DMS79 treated with DMSO at 0.1 percent for 48 hours (cell line): ENCODE measurements at regions not wholly inside any gene's neighbourhood (a gene's known extent, or its start where the extent isn't known, plus 50 kb on each side); places are given as distances from the start of the nearest gene placed in this dataset.

Experiments
- DNase-seq: peaks from one replicate; lab custom pipeline; 2025; lab: John Stamatoyannopoulos, UW

DNA sequence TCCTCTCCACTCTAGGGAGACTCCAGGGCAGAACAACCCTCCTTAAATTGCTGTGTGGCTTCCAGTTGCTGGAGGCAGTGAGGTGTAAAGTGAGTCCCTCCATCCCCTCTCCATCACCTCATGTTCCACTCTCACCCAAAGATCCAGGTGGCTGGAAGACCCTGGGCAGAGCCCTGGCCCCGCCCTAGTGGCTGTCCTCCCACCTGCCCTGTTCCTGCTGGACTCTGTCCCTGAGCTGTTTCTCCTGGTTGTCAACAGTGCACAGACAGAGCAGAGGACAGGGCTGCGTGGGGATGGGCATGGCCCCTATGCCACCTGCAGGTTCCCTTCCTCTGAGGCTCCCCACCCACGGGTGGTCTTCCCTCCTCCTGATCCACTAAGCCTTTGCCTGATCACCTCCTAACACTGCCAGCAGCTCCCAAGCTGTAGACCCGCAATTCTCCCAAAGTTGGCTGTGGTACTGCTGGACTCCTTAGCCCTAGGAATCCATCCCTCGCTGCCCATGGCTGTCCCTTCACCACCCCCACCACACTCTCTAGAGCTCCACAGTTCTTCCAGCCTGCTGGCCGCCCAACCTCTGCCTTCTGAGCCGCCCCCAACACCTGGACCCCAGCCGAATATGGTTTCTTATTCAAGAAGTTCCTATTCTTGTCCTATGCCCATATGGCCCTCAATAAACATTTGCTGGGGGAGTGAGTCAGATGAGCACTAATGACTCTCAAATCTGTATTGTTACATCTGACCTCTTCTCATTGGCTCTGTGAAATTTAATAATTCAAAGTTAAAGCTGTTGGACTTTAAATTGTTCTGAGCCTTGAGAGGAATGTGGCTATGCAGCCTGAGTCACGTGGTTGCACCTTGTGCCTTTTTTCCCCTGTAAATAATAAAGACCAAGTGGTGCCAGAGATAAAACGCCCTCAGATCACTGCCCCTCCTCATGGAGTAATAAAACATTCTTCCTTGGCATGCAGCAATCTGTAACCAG lies 260.0 kb upstream of the HS6ST1 start:
- DNase-seq: no peak

DNA sequence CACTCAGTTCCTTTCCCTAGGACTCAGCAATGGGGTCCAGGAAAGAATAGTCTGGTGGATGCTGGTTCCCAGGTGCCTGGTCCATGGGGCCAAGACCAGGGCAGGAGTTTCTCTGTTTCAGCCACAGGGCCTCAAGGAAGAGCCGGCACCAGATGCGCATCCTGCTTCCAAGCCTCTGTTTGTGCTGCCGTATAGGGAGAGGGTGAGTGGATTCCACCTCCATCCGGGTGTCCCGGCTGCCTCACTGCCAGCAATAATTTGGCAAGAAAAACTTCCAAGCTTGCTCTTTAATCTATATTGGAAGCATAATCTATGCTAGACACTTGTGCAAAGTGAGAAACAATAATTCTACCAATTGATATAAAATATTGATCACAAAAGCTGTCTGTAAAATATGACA lies 261.2 kb upstream of the HS6ST1 start:
- DNase-seq: no peak

DNA sequence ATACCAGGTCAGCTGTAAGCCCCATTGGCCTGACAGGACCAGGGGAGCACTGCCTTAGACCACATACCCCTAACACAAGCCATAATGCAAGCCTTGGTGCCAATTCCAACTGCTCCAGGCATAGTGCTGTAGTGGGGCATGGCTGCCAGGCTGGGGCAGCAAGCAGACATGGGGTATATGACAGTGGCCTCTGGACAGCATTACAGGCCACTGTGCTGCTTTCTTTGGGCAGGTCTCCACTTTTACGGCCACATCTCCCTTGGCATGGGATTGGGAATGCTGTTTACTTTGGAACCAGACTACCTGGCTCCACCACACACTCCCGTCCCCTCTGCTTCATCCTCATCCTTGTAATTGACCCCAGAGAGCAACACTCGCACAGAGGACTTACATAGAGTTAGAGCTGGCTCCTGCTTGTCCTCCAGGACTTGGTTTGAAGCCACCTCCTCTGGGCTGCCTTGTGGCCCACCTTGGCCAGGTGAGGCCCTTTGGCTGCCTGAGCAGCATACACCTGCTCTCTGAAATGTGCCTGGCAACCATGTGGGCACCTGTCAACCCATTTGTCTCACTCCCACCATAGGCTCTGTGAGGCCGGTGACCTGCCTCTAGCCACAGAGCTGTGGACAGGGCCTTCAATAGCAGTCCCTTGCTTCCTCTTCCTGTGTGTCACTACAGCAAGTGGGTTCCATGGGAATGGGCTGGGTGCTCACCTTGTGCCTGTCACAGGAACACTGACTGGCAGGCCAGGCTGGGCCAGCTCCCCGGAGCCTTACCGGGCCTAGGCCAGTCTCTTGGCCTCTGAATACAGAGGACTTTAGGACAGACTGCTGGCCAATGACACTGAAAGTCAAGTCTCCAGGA lies 262.6 kb upstream of the HS6ST1 start:
- no peak for DNase-seq

DNA sequence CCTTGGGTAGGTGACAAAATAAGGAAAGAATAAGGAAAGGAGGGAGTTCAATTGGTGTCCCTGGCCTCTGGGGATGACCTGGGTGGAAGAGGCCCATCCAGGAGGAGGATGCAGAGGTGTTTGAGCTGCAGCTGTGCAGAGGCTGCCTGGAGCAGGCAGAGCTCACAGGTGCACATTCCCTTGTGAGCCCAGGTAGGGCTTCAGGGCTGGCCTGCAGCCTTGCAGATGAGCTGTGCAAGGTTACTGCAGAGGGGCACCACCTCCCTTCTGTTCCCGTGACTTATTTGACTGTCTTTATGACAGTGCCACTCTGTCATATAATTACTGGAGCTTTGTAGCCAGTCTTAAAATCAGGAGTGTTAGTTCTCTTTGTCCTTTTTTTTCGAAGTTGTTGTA lies 263.2 kb upstream of the HS6ST1 start:
- DNase-seq: no peak

DNA sequence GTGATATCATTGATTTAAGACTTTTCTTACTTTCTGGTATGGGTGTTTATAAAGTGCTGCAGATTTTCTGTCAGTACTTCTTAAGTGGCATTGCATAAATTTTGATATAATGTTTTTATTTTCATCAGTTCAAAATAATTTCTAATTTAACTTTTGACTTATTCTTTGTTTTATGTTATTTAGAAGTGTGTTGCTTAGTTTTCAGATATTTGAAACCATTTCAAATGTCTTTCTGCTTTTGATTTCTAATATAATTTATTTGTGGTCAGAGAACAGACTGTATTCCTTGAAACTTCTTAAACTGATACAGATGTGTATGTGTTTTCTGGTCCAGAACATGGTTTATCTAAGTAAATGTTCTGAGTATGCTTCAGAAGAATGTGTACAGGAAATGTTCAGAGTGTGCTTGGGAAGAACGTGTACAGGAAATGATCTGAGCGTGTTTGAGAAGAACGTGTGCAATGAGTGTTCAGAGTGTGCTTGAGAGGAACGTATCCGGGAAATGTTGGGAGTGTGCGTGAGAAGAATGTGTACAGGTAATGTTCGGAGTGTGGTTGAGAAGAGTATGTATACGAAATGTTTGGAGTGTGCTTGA lies 265.7 kb upstream of the HS6ST1 start:
- no peak for DNase-seq

DNA sequence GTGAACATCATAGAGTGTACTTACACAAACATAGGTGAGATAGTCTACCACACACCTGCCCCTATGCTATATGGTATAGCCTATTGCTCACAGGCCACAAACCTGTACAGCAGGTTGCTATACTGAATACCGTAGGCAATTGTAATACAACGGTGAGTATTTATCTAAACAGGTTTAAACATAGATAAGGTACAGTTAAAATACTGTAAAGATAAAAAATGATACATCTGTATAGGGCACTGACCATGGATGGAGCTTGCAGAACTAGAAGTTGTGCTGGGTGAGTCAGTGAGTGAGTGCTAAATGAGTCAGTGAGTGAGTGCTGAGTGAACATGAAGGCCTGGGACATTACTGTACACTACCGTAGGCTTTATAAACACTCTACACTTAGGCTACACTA lies 267.0 kb upstream of the HS6ST1 start:
- no peak for DNase-seq

DNA sequence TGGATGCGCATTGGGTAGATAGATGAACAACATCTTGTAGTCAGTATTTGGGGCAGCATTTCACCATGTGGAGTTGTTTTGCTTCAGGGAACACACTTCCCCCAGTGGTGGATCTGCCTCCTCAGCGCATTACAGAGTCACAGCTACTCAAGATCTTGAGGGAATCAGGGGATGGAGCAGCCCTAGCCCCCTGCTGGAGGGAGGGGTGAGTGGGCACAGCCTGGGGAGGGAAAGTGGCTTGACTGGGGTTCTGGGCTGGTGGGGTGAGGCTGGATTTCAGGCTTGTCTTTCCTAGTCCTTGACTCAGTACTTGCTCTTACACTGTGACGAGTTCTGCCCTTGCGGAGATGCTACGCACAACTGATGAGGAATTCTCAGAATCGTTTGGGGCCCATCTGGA lies 271.0 kb upstream of the HS6ST1 start:
- no peak for DNase-seq

DNA sequence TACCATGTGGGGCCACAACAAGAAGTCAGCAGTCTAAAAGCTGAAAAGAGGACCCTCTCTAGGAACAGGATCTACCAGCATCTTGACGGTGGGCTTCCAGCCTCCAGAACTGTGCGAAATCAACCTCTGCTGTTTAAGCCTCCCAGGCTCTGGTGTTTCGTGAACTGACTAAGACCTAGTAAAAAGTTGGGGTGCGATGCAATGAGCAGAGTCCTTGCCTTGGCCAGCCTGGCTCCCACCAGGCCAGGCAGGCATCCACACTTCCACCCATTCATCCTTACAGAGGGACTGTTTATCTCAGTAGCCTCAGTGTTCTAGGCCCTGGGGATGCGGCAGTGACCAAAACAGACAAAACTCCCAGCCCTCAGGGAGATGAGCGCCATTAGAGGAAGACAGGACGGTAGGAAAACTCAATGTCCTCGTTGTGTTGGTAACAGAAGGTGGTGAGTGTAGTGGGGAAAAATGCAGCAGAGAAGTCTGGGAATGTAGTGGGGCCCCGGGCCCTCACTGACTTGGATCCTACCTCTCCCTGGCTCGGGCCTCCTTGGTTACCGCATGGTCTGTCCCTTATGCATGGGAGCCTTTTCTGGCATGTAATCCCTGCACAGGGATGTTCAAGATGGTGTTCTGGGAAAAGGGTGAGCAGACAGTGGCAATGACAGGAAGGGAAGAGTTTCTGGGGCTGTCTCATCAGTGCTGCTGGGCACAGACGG lies 271.8 kb upstream of the HS6ST1 start:
- no peak for DNase-seq

DNA sequence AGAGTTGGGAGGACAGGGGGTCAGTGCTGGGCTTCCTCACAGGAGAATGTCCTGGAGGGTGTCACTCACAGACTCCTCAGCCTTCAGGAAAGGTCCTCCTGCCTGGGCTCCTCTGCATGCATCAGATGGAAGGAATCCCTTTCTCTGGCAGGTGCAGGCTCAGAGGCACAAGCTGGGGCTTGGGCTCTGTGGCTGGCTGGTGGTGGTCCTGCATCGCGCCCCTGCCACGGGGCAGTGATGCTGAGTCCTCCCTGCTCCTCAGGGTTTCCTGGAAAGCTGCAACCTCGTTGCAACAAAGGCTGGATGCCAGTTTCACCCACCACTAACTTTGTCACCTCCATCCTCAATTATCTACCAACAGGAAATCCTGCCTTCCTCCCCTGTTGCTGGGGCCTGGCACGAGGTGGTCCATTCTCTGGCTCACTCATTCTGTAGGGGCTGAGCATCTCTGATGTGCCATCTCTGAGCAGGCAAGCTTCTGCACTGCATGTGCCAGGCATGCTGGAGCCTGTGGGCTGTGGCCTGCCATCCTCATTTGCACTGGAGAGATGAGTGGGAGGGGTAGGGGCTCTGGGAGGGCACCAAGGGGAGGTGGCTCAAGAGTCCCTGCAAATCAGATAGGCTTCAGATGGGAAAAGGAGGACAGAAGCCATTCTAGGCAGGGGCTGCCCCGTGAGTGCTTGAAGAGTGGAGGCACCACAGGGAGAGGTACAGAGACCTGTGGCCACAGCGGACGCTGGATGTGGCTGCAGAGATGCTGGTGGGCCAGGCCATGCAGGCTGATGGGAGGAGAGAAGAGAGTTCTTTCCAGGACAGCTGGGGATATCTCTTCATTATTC lies 272.6 kb upstream of the HS6ST1 start:
- DNase-seq: no peak

DNA sequence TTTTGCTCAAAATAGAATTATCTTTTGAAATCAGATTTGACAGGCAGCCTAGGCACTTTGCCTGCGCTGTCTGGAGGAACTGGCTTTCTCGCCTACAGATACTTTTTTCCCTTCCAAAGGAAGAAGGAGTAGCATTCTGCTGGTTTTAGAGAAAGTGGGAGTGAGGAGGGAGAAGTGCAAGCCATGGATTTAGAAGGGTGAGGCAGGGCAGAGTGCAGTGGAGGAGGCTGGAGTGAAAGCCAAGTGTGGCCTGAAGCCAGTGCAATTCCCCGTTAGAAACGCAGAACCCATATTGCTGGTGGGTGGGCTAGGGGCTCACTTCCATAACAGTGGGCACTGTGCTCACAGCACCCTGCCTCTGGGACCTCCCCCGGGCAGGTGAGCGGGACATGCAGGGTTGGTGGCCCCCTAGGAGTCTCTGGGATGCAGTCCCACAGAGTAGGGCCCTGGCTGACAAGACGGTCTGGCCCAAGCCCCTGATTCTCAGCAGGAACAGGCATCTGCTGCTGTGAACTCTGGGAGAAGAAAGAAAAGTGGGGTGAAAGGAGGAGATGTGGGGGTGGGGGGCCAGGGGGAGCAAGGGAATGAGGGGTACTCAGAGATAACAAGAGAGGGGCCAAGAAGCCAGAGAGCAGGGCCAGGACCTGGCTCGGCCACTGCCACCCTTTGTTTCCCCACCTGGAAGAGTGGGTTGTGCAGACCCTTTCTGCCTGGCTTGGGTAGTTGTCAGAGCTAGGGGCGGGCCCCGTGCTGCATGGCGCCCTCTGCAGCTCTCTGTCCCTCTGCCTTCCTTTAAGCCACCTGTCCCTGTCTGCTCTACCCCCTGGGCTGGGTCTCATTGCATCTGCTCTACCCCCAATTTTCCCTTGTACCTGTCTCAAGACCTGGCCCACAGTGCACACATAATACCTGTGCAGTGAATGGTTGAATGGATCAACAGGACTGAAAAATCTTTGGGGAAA lies 273.5 kb upstream of the HS6ST1 start:
- DNase-seq: no peak

DNA sequence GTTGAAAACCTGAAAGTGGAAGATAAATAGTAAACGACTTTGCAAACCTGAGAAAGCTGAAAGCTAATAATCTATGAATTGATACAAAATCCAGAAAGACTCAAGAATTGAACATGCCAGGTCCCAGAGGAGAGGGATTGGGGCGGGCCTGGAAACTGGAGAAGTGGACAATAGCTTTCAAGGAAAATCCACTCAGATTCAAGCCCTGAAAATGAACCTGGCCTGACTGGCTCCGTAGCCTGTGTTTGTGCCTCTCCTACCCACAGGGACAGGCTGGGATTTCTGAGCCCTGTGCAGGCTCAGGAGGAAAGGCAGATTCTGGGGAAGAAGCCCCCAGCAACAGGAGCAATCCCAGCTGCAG lies 274.8 kb upstream of the HS6ST1 start:
- no peak for DNase-seq

DNA sequence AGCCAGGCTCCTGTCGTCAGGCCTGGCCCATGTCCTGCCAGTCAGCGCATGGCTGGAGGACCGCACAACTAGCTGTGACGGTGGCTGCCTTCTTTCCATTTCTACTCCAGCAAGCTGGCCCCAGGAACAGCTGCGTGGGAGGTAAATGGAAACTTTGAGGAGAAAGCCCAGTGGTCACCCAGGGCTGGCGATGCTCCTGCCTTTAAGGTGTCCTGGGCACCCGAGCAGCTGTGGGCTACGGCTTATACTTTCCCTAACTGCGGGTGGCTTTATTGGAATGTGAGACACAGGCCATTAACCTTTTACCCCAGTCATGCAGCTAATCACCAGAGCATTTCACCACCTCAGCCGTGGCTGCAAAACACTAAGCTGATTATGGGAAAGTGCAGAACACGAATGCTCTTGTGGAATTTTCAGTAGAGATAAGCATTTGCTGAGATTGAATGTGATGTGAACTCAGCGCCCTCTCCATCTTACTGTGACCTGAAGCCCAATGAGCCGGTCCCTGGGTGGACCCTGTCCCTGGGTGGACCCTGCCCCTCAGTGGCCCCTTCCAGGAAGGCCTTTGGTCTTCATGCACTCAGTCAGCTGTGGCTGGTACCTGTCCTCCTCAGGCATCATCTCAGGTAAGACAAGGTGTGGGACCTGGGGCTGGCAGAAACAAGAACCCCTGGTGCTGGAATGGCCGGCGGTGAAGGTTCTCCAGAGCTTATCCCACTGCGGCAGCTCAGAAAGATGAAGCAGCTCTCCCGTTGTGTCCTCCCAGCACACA lies 275.4 kb upstream of the HS6ST1 start:
- DNase-seq: no peak

DNA sequence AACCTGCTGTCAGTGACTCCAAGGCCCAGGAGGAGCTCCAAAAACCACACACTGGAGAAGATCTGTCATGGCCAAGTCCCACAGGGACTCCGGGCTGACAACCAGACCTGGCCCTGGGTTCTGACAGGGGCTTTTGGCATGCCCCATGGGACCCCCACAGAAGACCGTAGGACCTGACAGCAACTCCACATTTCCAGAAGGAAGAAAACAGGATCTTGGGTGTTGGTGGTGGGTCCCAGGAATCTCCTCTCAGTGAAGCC lies 275.9 kb upstream of the HS6ST1 start:
- no peak for DNase-seq

DNA sequence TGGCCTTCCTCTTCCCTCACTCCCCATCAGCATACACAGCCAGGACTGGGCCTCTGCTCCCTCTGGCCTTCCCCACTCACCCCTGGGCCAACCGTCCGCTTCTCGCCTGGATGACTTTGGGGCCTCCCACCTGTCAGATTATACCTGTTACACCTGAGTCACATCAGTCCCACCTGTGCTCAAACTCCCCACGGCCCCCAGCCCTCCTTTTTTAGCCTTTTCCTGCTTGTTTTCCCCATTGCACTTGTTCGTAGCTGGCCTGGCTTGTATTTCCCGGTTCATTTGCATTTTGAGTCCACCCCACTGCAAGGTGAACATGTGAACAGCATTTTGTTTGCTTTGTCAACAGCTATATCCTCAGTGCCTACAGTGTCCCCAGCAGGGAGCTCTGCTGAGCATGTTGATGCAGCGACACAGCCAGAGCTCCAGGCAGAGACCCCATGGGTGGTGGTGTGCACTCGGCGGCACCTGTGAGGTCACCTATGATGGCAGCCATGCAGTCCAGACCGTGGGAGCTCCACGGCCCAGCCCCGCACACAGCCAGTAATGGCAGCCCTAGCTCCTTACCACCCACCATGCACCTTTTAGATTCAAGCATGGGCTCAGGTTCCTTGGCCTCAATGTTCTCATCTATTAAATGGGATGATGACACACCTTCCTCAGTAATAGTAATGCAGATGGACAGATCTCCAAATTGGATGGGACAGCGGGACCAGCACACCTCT lies 276.4 kb upstream of the HS6ST1 start:
- DNase-seq: peak; percentile 29

DNA sequence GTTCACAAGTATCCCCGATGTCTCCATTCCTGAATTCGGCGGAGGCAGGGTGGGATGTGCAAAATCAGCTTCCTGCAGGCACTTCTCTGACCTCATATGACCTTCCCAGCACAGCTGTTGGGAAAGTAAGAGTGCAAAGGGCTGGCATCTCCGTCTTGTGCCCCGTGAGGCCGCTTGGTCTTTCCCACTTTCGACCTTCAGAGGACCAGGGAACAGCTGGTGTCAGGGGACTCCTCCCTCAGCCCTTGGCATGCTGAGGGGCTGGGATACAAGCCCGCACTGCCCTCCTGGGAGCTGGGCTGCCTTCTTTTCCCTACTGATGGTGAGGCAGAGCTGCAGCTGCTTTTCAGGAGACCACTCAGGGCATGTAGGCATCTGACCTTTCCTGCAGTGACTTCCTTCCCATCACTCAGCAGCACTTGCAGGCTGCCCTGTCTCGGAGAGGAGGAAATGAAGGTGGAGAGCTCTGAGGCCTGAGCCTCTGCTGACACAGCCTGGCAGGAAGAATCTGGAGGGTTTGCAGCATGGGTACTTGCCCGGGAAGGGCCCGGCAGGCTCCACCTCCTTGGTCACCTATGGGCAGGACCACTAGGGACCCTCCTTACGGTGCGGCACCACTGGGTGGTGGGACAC lies 277.2 kb upstream of the HS6ST1 start:
- no peak for DNase-seq

DNA sequence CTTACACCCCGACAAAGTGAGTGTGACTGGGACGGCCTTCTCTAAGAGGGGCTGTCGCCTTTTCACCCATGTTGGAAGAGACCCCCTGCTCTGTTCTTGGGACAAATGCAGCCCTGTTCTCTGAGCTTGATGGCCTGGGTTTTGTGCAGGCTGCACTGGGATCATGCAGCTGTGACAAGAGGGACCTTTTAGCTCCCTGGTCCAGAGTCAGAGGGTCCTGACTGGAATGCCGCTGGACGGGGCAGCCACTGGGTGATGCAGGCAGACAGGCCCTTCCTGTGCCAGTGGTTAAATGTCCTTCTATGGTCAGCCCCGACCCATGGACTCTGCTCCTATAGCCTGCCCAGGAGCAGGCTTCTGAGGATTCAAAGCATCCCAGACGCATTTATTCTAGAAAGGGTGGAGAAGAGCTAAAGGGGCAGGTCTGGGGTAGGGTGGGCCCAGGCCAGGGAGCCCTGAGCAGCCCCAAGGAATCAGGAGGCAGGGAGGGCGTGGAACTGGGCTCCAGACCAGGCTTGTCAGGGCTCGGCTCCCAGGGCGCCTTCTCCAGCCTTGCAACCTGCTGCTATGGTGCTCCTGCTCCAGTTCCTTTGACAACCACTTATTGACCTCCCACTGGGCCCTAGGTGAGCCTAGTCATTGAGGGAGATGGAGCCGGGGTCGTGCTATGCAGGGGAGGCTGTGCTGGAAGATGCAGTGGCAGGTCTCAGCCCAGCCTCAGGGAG lies 277.9 kb upstream of the HS6ST1 start:
- DNase-seq: no peak

DNA sequence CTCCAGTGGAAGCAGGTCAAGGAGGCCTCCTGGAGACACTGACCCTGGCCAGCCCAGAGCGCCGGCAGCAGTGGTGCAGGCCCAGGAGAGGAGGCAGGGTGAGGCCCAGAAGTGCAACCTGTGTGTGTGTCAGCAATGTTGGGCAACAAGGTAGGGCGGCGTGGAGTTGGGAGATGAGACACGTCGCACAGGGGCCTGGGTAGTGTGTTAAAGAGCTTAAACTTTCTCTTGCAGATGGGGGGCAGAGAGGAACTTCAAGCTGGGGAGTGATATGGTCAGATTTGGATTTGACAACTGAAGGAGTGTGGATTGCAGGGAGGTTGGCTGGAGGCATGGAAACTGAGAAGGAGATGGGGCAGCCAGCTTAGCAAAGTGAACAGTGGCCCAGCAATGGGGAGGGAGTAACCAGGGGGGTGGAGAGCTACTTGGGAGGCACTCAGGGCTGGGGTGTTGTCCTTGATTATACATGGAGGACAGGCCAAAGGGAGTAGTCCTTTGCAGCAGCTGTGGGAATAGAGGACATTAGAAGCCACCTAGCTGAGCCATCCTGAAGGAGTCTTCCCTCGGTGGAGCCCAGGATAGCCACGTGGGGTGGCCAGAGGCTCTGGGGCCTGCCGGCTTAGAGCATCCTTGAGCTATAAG lies 278.6 kb upstream of the HS6ST1 start:
- no peak for DNase-seq
